Skin of body (tissue), 1 donor: ENCODE measurements at regions not wholly inside any gene's neighbourhood (a gene's known extent, or its start where the extent isn't known, plus 50 kb on each side); places are given as distances from the start of the nearest gene placed in this dataset.

ENCODE experiments used
- DNase-seq: peaks from one replicate; lab custom pipeline; 2025; lab: John Stamatoyannopoulos, UW

DNA sequence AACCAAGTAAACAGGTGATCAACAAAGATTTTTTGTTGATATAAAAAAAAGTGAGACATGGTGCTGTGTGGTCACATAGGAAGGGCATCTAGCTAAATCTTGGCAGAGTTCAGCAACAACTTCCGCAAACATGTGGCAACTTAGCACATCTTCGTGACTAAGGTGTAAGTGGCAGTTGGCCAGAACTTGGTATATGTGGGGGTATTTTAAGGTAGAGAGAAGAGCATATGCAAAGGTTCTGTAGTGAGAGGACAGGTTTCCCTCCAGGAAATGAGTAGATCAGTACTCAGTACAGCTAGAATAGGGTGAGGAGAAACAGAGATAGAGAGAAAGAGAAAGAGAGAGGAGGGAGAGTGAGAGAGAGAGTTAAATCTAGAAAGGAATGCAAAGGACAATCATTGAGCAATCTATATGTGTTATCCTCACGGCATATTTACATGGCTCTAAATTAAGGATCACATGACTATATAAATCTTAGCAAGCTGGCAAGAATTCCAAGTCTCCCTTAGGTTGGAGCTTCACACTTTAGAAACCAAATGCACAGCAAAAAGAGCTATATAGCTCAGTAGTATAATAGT, 227.7 kb upstream of the HMGA2 start:
- no peak for DNase-seq

DNA sequence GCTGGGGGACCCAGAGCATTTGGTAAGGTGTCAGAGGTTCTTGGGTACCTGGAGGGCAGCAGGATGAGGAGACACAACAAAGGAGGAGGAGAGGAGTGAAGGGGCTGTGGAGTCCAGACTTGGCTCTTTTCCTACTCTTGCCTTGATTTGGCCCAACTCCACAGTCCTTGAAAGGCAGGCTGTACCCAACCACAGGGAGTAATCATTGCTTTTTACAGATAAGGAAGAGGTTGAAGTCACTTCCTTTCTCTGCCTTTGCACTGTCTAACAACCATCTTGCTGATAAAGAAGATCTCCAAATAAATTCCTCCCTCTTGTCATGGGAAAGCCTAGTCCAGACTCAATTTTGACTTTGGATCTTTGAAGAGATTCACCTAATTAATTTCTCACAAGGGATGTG, 226.8 kb upstream of the HMGA2 start:
- no peak for DNase-seq

DNA sequence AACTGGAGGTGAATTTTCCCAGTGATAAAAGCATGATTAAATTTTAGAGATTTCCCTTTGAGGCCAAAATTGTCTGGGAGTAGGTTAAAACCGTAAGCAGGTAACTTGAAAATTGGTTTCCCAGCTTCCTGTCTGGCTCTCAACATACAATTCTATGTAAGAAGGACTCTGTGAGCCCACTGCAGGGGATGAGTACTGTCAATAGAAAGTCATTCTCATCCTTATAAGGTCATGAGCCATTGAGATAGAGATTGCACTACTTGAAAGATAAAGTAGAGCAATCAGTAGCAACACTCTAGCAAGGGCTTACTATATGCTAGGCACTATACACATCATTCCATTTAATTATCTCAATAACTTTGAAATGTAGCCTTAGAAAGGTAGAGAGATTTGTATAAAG, 225.6 kb upstream of the HMGA2 start:
- DNase-seq: no peak

DNA sequence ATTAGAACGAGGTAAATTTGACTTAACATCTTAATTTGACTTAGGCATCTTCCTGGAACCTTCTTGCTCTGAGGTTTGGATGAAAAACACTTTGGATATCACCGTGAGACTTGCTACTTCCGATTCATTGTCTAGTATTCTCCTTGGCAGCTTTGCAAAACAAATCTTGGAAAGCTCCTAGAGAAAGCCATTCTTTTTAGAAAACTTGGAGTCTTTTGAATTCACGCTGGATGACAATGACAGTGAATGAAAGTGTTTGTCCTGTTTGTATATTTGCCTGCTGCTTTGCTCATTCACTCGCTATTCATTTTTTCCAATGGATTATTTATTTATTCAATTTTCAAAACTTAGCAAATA, 222.1 kb upstream of the HMGA2 start:
- DNase-seq: no peak

DNA sequence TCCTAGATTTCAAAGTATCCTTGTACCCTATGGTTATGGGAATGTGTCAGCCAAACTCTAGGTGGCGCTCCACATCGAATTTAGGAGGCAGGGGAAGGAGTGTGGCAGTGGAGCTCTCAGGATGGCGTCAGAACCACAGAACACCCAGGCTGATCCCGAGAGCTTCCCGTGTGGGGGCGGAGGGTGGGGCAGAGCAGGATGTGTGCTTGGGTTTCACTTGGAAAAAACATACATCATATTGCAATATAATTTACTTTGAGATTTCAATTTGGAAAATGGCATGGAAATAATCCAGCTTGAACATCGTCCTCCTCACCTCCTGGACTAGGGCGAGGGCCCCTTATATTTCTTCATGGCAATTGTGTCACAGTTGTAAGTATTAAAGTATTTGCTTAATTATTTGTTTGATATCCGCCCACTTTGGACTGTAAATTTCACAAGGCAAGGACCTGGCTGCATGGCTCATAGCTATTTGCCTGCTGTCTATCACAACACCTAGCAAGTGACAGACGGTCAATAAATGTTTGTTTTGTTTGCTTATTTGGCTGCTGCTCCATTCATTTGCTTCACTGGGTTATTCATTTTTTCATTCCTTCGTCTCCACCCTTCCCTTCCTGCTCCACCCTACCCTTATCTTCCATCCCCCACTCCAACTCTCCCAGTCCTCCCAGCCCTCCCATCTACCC, 221.5 kb upstream of the HMGA2 start:
- DNase-seq: peak; percentile 86

DNA sequence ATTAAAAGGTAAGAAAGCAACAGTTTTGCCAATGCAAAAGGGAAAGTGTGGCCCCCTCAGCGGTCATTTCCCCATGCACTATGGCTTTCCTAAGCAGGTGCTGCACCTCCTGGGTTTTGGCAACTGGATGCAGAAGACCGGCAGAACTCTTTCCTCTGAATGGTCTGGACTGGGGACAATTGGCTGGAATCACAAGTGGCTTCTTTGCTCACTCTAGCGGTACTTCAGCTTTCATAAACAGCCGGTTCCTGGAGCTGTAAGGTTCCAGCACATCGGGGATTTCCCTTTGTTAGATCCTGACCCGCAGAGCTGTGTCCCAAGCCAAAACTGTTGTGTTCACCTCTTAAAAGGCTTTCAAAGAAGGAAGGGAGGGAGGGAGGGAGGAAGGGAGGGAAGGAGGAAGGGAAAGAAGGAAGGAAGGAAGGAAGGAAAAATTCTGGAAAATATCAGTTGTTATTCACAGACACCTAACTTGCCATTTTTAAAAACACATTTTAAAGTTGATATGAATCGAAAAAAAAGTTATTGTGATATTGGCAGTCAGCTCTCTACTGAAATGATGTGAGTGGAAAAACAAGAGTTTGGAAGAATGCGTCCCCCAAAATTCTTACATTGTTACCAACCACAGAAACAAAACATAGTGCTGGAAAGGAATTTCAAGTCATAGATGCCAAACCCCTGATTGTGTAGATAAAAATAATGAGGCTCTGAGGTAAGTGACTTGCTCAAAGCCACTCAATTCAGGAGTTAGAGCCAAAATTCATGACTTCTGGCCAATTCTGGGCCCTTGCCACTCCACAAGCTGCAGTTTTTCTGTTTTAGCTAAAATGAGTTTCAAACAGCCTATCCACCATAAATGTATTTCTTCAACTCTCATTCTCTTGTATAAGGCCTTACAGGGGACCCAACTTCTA, 220.6 kb upstream of the HMGA2 start:
- peak; percentile 77 for DNase-seq

DNA sequence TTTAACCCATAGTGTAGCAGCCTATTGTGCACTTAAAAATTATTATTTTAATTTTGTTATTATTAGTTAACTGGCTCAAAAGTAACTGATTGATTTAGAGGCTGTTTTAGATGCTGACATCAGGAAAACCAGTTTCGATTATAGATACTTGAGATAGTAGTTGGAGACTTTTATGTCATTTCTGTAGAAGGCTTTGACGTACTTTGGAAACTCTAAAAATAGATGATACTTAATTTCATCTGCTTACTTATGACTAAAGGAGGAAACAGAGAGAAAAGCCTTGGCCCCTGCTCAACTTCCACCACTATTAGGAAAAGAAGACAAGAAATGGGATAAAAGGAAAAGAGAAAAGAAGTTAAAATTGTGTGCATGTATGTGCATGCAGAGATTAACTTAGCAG, 219.3 kb upstream of the HMGA2 start:
- DNase-seq: no peak

DNA sequence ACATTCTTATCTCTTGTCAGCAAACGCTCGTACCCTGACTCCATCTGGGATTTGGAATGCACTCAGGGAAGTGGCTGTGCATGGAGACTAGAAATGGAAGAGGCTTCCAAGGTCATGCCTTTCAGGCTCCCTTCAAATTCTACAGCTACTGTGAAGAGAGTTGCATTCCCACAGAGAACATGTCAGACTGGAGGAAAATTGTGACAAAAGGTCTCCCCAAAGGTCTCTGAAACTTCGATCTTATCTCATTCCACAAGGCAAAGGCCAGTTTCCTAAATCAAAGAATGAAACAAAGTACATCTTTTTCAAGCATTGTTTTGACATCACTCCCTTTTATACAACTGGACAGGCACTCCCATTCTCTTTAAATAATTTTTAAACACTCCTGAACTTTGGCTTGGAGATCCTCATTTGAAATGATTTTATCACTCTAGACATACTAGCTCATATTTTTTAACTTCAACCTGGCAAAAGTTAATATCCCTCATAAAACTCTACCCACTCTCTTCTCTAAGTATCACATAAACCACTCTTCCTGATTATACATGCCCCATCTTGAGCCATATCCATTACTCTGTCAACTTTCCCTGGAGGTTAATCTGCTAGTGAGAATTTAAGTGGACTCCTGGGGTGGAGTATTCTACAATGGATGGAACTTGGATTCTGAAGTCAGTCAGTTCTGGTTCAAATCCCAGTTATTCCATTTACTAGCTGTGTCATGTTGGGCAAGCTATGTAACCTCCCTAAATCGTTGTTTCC, 218.1 kb upstream of the HMGA2 start:
- DNase-seq: no peak

DNA sequence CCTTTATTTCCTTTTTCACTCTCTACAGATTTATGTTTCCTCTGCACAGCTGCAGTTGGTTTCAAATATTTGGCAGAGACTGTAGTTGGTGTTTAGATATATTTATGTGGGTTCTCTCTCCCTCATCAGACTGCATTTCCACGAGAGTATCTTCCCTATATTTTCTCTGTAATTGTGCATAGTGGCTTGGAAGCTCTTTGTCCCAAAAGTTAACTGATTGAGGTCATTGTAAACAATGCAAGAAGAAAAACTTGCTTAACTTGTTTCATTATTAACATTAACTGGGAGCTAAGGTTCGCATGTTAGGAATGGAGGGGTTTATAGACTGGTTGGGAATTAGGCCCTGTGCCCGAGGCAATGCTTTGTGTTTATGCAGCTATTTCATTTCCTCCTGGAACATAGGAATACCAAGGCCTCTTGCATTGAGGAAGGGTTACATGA, 216.9 kb upstream of the HMGA2 start:
- no peak for DNase-seq

DNA sequence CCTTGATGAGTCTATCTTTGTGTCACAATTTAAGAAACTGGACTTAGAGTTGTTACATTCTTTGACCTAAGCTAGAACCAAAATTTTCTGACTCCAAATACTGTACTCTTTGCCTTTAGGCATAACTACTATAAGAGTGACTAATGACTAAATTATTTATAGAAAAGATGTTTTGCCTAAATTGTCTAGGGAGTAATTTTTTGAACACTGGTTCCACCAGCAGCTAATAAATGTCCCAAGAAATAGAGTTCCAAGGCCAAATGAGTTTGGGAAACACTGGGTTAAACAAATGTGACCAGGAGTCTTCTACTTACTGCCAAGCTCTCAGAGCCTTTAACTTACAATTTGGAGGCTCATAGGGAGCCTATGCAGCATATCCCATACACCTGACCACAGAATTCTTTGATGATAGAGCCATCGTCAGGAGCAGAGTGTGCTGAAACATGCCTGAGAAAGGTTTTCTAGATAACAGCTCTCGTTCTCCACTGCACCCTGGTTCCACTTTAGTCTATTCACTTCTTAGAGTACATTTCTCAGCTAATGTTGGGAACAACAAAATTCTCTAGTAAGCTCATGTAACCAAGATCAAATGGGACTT, 215.9 kb upstream of the HMGA2 start:
- no peak for DNase-seq

GRCh38 chr12:65609359-65609771, 214.9 kb upstream of the HMGA2 start:
- peak; percentile 13 for DNase-seq

DNA sequence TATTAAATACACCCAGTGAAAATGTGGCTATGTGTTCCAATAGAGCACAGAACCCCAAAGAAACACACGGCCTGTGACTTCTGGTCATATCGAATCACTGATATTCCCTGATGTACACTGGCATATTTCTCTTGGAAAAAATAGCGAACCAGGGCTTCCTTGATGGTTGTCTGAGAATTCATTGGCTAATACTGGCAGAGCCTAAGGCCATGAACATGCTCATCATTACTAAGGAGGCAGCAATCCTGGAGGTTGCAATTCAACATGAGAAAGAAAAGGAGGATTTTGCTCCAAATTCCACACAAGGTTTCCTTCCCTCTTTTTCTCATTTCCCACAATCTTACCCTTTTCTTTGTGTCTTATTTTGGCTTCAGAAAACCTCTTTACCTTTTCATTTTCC, 212.9 kb upstream of the HMGA2 start:
- no peak for DNase-seq

DNA sequence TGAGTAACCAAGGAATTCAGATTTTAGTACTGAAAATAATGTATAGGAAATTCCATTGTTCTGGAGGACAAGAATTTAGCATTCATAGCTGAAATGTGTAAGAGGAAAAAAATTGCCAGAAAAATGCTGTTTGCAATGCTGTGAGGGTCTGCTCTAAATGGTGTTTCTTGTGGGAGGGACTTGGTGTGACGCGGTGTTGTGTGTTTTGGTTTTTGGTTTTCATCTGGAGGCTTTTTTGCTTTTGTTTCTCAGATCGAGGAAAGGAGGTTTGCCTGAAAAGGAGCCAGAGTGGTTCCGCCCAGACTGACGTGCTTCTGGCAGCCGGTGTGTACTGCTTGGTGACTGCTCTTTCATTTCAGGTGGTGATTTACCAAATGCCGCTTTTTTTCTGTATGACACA, 211.8 kb upstream of the HMGA2 start:
- peak; percentile 42 for DNase-seq

DNA sequence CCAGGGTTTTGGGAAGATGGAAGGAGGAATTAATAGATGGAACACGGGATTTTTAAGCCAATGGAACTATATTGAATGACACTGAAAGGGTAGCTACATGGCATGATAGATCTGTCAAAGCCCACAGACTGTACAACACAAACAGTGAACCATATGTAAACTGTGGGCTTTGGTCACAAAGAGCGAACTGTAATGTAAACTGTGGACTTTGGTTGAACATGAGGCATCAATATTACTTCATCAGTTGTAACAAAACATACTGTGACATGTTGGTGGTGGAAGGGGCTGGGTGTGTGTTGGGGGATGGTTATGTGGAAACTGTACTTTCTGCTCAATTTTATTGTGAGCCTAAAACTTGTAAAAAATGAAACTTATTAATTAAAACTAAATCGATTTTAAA, 210.6 kb upstream of the HMGA2 start:
- DNase-seq: no peak

DNA sequence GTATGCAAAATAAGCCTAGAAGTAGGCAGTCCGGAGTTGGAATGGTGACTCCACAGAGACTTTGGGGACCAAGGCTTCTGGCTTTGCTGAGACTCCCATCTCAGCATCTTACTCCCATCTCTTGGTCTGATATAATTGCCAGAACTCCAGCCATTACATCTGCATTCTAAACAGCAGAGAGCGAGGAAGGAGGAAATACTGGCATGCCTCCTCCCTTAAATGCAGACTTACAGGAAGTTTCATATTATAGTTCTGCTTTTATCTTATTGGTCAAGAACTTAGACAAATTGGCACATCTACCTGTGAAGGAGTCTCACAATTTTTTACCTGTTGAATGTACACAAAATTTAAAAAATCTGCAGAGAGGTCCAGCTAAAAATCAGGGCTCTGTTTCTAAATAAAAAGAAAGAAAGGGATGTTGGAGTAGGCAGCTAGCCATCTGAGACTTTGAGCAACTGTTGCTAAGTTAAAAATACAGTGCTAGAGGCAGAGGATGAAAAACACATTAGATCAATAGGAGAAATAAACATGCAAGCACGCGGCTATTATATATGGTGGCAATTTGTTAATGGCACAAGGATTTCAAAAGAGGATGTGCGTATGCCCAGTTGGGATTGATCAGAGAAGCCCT, 209.9 kb upstream of the HMGA2 start:
- peak; percentile 64 for DNase-seq

DNA sequence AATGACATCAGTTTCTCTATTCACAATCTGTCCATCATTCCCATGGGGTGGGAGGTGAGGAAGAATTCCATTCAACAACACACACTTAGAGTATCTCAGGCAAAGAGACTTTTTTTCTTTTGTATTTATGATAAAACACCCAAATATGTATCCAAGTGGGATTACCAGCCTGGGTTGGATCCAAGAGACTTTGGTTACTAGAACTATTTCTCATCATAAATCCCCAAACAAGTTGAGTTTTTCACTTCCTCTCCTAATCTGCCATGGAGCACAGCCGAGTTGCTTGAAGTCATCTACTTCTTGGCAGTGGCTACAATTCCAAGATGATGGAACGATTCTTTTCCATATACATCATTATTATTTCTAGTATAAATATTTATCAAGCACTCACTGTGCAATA, 209.2 kb upstream of the HMGA2 start:
- peak; percentile 90 for DNase-seq

GRCh38 chr12:65616022-65616421, 208.3 kb upstream of the HMGA2 start:
- no peak for DNase-seq

- no peak for DNase-seq
Observed at GRCh38 chr12:65618588-65618987, 205.7 kb upstream of the HMGA2 start.

DNA sequence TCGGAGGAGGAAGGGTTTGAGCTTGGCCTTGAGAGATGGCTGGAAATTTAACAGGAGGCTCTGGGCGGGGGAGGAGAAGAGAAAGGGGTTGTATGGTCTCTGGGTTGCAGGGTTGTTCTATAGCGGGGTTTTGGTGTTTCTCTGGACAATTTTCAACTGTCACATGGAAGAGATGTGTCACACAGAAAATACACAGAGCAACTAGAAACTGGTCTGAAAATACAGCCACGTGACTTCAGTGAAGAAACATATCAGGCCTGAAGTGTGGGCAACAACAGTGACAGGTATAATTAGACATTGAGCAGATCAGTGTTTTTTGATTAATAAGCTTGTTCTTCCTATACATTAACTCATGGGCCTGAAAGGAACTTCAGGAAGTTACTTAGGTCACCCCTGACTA, 205.3 kb upstream of the HMGA2 start:
- no peak for DNase-seq

DNA sequence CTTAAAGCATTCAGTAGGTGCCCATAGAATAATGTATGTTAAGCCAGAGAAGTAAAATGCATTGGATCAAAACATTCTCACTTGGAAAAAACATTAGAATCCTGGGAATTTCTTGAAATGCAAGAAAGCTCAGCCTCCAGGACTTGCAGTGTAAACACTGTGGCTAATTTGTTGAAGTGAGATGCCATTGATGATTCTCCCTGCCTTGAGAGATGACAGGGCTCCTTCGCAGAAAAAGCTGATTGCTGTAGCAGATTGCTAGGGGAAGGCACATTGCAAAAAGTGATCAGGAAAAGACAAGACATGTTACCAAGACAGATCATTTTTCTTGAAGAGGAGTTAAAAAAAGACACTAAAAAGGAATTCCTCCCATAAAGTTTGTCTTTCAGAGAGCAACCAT, 204.2 kb upstream of the HMGA2 start:
- no peak for DNase-seq

DNA sequence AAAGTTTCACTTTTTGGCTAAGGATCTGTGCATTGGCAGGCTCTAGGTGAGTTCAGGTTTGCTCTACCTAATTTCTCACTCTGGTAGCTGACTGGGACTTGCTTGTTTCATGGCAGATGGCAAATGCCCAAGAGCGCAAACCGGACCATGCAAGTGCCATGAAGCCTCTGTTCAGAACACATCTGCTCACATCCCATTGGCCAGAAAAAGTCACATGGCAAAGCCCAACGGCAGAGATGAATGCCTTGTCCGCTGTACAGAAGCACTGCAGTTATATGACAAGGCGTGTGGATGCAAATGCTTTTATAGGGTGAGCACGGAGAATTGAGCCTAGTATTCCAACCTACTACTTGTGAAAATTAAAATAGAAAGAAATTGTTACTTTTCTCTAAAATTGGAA, 202.2 kb upstream of the HMGA2 start:
- DNase-seq: no peak
